ENCODE measurements at regions not wholly inside any gene's neighbourhood (a gene's known extent, or its start where the extent isn't known, plus 50 kb on each side); places are given as distances from the start of the nearest gene placed in this dataset.

DNA sequence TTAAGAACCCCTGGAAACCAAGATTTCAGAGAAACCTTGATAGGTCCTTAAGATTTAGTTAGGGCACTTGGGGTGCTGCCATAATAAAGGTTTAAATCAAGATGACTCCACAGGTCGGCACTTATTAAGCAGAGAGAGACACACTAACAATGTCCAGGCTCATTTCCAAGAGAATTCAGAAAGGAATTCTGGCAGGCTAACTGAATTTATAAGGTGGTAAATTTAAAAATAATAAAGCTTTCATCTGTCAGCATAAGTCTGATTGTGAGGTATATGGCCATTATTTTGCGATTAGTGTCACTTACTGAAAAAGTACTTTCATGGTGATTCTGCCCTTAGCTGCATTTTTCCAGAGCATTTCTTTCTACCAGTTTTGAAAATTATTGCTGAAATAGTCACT, 472.7 kb downstream of the ARAP2 start (continued):
- TF ChIP-seq, protein P1, sequence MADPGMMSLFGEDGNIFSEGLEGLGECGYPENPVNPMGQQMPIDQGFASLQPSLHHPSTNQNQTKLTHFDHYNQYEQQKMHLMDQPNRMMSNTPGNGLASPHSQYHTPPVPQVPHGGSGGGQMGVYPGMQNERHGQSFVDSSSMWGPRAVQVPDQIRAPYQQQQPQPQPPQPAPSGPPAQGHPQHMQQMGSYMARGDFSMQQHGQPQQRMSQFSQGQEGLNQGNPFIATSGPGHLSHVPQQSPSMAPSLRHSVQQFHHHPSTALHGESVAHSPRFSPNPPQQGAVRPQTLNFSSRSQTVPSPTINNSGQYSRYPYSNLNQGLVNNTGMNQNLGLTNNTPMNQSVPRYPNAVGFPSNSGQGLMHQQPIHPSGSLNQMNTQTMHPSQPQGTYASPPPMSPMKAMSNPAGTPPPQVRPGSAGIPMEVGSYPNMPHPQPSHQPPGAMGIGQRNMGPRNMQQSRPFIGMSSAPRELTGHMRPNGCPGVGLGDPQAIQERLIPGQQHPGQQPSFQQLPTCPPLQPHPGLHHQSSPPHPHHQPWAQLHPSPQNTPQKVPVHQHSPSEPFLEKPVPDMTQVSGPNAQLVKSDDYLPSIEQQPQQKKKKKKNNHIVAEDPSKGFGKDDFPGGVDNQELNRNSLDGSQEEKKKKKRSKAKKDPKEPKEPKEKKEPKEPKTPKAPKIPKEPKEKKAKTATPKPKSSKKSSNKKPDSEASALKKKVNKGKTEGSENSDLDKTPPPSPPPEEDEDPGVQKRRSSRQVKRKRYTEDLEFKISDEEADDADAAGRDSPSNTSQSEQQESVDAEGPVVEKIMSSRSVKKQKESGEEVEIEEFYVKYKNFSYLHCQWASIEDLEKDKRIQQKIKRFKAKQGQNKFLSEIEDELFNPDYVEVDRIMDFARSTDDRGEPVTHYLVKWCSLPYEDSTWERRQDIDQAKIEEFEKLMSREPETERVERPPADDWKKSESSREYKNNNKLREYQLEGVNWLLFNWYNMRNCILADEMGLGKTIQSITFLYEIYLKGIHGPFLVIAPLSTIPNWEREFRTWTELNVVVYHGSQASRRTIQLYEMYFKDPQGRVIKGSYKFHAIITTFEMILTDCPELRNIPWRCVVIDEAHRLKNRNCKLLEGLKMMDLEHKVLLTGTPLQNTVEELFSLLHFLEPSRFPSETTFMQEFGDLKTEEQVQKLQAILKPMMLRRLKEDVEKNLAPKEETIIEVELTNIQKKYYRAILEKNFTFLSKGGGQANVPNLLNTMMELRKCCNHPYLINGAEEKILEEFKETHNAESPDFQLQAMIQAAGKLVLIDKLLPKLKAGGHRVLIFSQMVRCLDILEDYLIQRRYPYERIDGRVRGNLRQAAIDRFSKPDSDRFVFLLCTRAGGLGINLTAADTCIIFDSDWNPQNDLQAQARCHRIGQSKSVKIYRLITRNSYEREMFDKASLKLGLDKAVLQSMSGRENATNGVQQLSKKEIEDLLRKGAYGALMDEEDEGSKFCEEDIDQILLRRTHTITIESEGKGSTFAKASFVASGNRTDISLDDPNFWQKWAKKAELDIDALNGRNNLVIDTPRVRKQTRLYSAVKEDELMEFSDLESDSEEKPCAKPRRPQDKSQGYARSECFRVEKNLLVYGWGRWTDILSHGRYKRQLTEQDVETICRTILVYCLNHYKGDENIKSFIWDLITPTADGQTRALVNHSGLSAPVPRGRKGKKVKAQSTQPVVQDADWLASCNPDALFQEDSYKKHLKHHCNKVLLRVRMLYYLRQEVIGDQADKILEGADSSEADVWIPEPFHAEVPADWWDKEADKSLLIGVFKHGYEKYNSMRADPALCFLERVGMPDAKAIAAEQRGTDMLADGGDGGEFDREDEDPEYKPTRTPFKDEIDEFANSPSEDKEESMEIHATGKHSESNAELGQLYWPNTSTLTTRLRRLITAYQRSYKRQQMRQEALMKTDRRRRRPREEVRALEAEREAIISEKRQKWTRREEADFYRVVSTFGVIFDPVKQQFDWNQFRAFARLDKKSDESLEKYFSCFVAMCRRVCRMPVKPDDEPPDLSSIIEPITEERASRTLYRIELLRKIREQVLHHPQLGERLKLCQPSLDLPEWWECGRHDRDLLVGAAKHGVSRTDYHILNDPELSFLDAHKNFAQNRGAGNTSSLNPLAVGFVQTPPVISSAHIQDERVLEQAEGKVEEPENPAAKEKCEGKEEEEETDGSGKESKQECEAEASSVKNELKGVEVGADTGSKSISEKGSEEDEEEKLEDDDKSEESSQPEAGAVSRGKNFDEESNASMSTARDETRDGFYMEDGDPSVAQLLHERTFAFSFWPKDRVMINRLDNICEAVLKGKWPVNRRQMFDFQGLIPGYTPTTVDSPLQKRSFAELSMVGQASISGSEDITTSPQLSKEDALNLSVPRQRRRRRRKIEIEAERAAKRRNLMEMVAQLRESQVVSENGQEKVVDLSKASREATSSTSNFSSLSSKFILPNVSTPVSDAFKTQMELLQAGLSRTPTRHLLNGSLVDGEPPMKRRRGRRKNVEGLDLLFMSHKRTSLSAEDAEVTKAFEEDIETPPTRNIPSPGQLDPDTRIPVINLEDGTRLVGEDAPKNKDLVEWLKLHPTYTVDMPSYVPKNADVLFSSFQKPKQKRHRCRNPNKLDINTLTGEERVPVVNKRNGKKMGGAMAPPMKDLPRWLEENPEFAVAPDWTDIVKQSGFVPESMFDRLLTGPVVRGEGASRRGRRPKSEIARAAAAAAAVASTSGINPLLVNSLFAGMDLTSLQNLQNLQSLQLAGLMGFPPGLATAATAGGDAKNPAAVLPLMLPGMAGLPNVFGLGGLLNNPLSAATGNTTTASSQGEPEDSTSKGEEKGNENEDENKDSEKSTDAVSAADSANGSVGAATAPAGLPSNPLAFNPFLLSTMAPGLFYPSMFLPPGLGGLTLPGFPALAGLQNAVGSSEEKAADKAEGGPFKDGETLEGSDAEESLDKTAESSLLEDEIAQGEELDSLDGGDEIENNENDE (IDR thresholded peaks at IDR 0.05; ENCODE audit: insufficient replicate concordance, low read length): no peak
- TF ChIP-seq CHD1 (IDR thresholded peaks at IDR 0.05; ENCODE audit: low read depth, low read length) (no peak), SUZ12 (IDR thresholded peaks at IDR 0.05; ENCODE audit: low read length) (no peak), YY1 (IDR thresholded peaks at IDR 0.05; ENCODE audit: low read depth, low read length) (no peak), BACH1 (IDR thresholded peaks at IDR 0.05; ENCODE audit: low read length) (no peak), CTCF (IDR thresholded peaks at IDR 0.05; ENCODE audit: control extremely low read depth in 1 of 3, insufficient read depth in 1 of 3, low read depth in 1 of 3, low read length in 3 of 3) (no peak)
